ENCODE measurements at regions not wholly inside any gene's neighbourhood (a gene's known extent, or its start where the extent isn't known, plus 50 kb on each side); places are given as distances from the start of the nearest gene placed in this dataset.
"Not testable (repeated sequence)": the region's sequence is repeated elsewhere in the genome, so short reads cannot be mapped to it uniquely, and the experiment has no call there.

DNA sequence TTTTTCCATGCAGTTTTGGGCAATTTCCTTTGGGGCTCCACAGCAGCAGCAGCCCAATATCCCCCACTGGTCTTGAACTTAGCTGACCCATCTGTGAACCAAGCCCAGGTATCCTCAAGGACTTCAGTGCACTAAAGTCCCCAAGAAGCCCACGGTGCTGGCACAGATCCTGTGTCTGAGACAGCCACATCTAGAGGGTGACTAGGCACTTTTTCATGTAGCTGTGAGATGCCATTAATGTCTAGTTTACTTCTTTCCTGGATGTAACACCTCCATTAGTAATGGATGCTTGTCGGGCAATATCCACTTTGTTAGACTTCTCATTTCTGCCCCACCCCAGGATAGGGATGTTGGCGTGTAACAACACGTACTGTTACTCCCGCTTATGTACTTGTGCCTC, 117.9 kb downstream of the GPCPD1 start:
- no peak for DNase-seq (ENCODE audit: low read depth)

DNA sequence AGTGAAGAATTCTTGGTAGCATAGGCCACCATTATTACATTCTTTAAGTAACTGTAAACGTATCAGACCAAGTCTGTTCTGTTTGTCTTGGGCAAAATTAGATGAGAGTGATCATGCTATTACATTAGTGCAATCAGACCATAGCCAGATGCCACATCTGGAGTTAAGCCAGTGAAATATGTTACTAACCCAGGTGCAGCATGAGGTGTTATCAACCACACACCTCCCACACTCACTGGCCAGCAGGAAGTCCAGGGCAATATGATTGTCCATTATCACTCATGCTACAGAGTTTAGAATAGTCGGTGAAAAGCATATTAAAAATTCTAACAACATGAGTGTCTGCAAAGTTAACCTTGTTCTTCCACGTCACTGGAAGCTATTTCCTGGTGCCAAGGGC, 119.4 kb downstream of the GPCPD1 start:
- no peak for DNase-seq (ENCODE audit: low read depth)

DNA sequence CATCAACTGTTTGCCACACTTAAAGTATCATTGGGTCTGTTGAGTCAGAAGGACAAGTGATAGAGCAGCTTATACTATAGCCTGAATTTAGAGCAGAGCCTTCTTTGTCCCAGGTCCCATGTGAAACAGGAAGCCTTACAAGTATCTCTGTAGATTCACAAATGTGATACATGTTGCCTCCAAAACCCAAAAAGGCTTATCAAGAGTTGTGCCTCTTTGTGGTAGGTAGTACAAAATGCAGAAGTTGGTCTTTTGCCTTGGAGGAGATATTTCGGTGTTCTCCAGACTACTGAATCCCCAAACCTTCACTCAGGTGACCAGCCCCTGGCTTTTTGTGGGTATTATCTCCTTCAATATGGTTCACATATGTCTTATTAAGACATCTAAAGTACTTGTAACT, 121.2 kb downstream of the GPCPD1 start:
- no peak for DNase-seq (ENCODE audit: low read depth)

DNA sequence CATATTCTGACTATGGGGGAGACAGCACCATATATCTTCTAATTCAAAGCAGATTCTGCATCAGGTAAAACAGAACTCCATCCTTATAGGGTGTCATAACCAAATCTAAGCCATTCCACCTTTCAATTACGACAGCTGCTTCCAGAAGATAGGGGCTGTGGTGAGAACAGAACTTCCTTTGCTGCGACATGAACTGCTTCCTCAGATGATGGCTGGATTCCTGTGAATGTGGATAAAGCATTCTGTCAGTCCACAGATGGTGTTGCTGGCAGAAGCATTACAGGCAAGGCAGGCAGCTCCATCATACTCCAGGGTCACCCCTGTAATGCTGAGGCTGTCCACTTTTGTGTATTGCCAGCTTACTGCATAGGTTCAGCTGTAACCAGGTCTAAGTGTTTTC, 122.0 kb downstream of the GPCPD1 start:
- no peak for DNase-seq (ENCODE audit: low read depth)

DNA sequence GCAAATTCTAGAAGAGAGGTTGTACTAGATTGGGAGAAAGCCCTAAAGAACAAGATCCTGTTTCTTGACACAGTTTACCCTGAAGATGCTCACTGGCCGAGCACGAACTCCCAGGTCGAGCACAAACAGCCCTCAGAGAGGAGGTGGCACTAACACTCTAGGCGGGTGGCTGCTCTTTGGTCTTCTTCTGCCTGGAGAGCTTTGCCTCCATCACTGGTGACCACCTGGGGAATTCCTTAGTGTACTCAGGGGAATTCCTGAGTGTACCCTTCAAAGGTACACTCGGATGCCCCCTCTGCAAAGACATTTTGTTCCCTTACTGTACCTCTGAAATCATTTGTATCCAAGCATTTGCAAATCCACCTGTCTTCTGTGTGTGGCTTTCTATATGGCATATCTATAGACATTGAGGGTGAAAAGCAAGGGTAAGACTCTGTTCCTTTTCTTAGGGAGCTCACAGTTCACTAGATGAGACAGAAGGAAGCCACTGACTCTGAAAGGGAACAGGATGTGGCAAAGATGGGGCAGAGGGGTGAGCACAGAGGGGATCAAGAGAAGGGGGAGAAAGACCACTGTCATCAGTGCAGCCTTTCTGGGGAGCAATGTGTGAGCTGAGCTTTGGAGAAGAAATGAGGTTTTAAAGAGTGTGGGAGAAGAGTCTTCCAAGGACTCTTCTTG, 124.3 kb downstream of the GPCPD1 start:
- no peak for DNase-seq (ENCODE audit: low read depth)

DNA sequence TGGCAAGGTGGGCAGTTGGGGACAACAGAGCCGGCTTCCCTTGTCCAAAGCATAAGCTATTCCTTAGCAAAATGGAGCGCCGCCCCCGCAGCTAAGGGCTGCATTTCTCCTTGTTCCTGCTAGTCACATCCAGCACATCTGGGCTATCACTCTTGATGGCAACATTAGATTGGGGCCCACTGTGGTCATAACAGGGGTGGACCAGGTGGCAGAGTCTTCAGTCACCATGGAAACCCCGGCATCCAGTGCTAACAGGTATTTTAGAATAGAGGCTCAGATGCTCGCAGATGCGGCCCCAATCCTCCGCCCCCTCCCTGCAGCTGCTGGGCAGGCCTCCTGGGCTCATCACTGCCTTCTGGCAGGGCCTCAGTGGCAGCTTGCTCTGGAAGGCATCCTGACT, 125.9 kb downstream of the GPCPD1 start:
- DNase-seq (ENCODE audit: low read depth) = no peak

DNA sequence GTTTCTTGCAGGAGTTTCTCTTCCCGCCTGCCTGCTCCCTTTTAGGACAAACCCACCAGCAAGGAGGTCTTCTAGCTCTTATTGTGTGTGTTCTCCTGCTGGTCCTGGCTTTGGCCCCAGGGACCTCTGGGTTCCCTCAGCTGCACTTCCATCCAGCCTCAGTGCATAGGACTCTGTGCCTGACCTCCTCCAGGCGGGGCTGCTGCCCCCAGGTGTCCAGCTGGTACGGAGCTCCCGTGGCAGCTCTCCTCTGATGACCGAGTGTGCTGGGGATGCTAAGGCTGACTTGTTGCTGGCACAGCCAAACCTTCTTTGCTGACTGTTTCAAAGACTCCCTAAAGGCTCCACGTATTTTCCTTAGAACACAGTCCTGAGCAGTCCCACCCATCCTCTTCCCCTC, 126.5 kb downstream of the GPCPD1 start:
- DNase-seq (ENCODE audit: low read depth) = no peak

DNA sequence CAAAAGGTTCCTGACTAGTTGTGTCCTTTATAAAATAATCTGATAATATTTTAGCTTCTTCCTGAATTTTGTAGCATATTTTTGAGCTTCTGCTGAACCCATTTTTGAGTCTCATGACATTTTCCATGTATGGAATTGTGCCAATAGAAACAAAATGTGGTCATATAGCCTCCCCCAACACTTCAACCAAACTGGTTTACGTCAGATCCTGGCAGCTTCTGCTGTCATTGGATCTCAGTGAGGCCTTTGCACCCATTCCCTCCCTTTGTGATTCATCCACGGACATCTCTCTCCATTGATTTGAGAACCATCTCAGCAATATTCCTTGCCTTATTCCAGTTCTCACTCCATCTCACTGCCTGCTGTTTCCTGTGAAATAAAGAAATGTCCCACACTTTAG, 128.0 kb downstream of the GPCPD1 start:
- DNase-seq (ENCODE audit: low read depth) = no peak

DNA sequence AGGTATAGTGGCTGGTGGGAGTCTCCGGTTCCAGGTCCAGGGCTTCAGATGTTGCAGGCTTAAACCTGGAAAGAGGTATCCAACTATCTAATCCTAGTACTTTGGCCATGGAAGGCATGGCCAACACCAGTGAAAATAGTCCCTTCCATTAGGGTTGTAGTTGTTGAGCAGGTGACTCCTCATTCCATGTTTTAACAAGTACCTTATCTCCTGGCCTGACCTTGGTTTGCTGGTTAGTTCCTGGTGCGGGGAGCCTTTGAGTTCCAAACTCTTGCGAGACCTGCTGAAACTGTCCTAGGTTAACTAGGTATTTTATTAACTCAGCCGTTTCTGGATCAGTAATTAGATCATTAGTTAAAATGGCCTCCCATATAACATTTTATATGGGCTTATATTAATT, 128.9 kb downstream of the GPCPD1 start:
- no peak for DNase-seq (ENCODE audit: low read depth)

DNA sequence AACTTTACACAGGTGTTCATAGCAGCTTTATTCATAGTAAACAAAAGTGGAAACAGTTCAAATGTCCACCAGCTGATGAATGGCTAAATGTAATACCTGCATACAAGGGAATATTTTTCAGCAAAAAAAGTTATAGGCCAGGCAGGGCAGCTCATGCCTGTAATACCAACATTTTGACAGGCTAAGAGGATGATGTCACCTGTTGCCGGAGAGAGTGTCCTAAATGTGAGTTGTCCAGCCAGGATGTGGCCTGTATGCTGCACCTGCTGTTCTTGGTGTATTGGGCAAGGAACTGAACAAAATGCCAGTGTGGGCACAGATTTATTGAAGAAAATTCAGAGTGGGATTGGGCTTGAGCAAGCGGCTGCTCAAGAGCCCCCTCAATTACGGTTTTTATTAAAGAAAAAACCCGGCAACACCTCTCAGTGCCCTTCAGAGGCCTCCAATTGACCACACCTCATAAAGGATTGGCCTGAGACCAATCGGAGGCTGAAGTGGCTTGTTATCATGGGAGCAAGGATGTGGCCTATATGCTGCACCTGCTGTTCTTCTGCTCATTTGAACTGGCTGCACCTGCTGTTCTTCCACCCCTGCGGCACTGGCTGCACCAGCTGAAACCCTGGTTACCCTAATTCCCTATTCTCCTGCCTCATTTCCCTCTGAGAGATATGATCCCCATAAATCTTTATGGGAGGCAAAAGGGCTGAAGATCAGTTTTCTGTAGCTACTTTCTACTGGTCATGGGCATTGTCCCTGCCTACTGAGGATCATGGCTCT, 129.8 kb downstream of the GPCPD1 start:
- DNase-seq (ENCODE audit: low read depth) = no peak

DNA sequence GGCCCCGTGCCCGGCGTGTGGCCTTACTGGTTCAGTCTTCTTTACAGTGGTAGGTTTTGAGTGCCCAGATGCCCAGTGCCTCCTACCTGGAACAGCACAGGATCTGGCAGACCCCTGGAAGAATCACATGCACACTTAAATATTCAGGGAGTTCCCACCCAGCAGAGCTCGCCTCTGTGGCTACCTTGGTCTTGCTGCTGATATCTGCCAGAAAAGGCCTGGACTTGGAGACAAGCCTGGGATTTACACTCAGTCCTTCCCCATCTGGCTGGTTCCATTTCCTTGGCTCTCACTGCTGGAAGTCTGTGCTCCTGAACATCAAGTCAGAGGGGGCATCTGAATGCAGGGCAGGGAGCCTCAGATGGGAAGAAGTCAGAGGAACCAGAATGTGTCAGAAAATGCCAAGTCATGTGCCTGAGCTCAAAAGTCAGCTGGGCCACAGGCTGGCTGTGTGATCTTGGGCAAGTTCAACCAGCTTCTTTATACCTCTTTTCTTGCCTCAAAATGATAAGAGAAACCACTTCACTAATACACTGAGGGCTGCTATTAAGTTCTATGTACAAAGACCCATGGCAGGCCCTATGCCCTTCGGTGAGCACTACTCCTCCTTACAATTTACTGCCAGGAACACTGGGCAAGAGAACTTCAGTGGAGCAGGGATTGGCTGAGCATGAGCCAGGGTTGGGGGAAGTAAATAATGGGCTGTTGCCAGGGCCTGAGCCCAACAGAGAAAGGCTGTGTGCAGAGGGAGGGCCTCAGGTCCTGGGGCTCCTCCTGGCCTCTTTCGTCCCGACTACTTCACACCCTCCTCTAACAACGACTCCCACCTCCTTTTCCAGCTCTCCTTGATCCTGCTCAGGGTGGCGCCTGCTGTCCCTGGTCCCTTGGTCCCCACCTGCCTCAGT, 135.9 kb downstream of the GPCPD1 start:
- no peak for DNase-seq (ENCODE audit: low read depth)

DNA sequence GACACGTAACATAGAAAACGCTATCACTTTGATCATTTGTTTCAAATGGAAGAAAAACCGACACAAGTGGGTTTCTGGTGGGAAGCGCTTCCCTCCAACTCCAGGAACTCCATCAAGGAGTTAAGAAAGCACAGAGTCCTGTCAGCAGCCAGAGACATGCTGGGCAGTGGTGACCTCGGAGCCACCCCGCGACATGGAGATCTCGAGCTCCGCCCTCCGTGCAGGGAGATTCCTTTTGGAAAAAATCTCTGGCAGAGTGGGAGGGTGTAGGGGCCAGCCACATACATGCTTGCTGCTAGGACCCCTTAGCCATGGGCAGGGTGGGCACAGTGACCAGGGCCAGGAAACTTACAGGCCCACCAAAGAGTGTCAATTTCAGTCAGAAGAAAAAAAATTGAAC, 138.9 kb downstream of the GPCPD1 start:
- DNase-seq (ENCODE audit: low read depth) = not testable (repeated sequence)

DNA sequence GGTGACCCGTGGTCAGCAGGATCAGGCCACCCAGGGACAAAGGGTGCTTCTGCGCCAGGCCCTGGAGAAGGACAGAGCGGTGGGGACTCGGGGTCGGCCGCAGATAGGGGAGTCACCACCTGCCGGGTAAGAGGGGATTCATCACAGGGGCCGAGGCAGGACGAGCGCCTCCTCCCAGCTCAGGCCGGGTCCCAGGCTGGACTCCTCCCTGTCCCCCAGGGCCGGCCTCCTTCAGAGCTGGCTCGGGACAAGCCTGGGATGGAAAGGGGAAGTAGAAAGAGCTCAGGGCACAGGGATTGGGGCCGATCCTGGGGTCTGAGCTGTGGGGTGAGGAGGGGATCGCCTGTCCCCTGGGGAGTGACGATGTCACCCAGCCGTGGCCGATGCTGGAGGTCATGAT, 139.4 kb downstream of the GPCPD1 start:
- DNase-seq (ENCODE audit: low read depth) = no peak

DNA sequence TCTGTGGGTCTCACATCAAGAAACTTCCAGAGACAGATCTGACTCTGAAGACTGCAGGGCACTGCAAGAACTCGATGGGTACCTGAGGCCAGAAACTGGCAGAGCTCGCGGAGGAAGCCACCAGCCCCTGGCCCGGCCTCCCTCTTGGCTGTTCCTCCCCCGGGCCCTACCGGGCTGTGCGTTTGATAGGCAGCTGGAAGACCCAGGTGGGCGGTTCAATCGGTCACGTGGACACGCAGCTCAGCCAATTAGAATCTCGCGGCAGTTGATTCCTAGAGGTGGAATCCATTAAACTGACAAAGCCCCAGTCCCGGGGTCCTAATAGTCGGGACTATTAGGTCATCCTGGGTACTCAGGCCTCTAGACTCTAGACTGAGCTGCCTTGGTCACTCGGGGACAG, 139.9 kb downstream of the GPCPD1 start:
- no peak for DNase-seq (ENCODE audit: low read depth)

DNA sequence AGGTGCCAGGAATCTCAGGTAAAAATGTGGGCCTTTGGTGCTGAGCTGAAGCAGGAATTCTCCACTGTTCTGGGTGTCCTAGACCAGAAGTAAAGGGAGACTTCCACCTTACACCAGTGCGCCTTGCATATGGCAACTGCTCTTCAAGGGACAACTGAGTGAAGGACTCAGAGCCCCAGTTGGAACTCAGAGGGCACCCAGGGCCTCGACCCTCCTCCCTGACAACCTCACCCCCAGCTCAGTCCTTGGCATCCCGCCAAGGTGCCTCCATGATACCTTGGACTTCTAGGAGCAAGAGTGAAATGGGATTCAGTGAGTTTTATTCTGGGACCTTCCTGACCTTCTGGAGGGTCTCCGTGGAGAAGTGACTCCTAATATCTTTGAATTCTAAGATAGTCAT, 140.3 kb downstream of the GPCPD1 start:
- no peak for DNase-seq (ENCODE audit: low read depth)

DNA sequence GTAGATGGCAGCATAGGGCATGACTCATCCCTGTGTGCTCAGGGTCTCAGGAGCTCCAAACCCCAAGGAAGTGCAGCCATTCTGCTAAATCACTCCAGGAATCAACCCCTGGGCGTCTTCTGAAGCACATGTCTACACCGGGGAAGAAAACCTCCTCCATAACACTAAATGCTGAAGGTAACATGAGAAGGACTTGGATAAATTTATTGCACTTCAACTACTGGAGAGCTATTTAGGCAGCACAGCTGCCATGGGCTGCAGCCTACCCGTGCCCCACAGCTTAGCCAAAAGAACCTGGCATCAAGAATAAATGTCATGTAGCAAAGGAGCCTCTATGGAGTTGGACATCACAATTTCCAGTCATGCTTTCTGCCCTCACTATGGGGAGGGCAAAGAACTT, 141.7 kb downstream of the GPCPD1 start:
- no peak for DNase-seq (ENCODE audit: low read depth)

DNA sequence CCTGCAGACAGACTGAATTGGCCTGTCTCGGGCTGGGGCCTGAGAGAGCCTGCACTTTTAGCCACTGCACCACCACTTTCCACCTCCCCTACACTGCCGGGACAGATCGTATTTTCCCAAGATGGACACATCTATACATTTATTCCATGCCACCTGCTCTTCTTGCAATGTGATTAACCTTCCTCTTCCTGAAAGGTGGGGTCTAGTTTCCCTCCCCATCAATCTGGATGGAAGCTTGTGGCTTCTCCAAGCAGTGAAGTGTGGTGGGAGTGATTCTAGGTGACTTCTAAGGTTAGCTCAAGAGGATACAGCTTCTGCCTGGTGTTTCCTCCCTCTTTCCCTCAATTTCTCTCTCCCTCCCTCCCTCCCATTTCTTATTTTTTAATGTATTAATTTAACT, 143.7 kb downstream of the GPCPD1 start:
- no peak for DNase-seq (ENCODE audit: low read depth)

DNA sequence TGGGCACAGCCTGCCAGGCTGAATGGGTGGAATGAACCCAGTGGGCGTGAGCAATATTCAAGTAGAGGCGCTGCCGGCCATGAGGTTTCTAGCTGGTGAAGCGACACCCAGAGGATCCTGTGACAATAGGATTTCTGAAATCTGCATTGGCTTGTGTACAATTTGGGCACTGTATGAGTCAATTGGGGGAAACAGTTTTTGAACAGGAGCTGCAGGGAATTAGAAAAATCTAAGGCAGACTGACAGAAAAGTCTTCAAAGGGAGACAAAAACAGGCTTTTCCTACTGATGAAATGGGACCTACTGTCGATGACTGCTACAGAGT, 145.2 kb downstream of the GPCPD1 start:
- no peak for DNase-seq (ENCODE audit: low read depth)

DNA sequence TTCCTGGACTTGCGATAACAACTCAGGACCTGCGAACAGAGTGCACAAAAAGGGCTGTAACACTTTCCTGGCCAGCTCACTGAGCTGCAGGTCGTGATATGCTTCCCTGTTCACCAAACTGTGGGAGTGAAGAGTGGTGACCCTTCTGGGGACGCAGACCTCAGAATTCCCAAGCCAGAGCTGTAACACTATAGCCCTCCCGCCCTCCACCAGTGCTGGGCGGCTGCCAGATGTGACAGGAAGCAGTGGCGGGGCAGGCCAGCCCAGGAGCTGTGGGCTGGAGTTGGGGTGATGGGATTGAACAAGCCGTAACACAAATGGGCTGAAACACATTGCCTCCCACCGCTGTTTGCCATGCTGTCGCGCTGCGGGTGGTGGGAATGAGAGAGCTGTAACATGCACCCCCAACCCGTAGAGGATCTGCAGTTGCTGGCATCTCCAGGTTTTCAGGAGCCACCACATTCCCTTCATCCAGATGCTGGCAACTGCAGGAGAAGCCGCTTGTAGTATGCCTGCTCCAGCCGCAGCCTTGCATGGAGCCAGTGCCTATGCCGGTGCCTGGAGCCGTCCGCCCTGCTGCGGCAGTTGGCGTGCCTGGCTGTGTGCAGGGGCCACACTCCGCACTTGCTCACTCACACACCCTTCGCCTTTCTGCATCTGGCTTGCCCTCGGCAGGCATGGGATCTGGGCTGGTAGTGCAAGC, 145.8 kb downstream of the GPCPD1 start:
- DNase-seq (ENCODE audit: low read depth) = no peak

DNA sequence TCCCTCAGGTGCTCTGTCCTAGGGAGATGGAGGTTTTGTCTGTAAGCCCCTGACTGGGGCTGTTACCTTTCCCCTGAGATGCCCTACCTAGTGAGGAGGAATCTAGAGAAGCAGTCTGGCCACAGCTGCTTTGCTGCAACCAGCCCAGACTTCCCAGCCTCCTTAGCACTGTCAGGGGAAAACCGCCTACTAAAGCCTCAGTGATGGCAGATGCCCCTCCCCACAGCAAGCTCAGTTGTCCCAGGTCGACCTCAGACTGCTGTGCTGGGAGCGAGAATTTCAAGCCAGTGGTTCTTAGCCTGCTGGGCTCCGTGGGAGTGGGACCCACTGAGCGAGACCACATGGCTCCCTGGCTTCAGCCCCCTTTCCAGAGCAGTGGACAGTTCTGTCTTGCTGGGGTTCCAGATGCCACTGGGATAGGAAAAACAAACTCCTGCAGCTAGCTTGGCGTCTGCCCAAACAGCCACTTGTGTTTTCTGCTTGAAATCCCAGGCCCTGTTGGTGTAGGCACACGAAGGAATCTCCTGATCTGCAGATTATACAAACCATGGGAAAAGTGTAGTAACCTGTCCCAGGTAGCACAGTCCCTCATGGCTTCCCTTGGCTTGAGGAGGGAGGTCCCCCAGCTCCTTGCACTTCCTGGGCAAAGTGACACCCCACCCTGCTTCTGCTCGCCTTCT, 146.4 kb upstream of the PROKR2 start:
- no peak for DNase-seq (ENCODE audit: low read depth)

DNA sequence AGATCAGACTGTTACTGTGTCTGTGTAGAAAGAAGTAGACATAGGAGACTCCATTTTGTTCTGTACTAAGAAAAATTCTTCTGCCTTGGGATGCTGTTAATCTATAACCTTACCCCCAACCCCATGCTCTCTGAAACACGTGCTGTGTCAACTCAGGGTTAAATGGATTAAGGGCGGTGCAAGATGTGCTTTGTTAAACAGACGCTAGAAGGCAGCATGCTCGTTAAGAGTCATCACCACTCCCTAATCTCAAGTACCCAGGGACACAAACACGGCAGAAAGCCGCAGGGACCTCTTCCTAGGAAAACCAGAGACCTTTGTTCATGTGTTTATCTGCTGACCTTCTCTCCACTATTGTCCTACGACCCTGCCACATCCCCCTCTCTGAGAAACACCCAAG, 137.0 kb upstream of the PROKR2 start:
- not testable (repeated sequence) for DNase-seq (ENCODE audit: low read depth)

DNA sequence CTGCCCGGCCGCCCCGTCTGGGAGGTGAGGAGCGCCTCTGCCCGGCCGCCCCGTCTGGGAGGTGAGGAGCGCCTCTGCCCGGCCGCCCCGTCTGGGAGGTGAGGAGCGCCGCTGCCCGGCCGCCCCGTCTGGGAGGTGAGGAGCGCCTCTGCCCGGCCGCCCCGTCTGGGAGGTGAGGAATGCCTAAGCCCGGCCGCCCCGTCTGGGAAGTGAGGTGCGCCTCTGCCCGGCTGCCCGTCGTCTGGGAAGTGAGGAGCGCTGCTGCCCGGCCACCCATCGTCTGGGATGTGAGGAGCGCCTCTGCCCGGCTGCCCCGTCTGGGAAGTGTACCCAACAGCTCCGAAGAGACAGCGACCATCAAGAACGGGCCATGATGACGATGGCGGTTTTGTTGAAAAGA, 136.6 kb upstream of the PROKR2 start:
- DNase-seq (ENCODE audit: low read depth) = not testable (repeated sequence)

Measured in HS-5 (cell line).